ENCODE measurements at regions not wholly inside any gene's neighbourhood (a gene's known extent, or its start where the extent isn't known, plus 50 kb on each side); places are given as distances from the start of the nearest gene placed in this dataset.
"Not testable (repeated sequence)": the region's sequence is repeated elsewhere in the genome, so short reads cannot be mapped to it uniquely, and the experiment has no call there.

DNA sequence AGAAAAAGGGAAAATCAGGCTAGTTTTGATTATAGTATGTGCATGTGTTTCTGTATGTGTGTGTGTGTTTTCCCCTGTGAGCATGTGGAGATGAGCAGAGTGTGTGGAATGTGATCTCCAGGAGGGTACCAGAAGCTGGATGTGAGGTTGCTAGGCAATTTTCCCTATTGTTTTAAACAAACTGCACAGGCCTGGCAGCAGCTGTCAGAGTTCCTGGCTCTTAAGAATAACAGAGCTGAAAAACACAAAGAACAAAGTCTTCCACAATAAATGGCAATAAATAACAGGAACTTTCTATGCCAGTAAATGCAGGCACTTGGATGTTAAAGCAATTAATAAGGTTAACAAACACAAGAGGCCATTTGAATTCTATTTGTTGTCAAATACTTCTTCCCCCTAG, 344.6 kb upstream of the CTSO start:
- DNase-seq, result no peak

DNA sequence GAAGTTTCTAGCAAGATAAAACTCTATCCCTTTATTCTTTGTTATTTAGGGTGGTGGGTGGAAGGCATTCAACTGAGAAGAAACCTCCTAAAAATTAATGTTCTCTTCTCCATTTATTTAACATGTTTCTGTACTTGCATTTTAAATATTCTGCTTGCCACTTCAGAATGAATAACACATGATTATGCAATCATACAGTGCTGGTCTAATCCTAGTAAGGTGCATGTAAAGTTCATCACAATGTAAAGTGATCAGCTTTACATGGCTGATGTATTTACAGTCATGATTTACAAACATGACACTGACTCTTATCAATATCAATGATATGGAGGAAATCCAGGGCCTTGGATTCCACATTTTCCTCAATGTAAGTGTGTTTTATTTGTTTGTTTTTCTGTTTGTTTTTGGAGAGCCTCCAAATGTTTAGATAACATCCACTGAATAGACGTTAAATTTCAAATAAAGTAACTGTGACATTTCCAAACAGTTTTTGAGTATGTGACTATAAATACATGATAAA, 342.1 kb upstream of the CTSO start:
- no peak for DNase-seq

DNA sequence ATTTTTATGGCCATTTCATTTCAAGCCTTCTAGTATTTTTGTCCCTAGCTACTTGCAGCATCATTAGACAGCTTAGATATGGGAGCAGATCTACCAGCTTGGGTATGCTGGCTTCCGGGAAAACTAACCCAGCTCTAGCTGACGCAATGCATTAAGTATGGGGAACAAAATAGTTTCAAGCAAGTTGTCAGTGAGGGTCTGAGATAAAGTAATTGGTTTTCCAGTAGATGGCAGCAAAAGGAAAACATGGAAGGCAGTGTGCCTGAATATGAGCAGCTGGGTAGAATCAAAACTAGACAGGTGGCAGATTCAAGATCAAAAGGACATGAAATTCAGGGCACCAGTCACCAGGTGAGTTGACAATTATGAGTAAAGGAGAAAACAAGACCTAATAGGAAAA, 340.9 kb upstream of the CTSO start:
- peak in 1 of 5 experiments; percentile 0 for DNase-seq

DNA sequence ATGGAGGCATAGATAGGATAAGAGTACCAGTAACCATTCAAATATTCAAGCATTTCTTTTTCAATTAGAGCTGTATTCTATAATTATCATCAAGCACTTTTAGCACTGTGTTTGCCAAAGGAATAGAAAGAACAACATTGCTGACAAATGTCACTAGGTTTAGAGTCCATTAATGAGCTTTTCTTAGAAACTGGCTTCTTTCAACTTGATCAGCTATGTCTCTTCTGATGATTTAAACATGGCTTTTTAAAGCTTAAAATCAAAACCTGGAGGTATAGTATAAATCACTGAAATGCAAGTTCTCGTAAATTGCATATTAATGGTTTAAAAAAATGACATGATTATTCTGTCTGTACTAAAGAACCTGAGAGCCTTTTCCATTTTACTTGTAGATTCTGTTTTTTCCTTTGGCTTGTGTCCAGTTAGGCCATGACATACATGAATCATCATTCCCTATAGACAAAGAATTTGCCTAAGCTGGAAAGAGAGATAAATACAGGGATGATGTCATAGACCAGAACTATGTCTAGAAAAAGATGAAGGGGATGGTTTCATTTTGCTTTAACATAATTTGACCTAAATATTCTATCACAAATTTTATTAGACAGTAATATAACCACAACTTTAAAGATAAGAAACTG, 340.1 kb upstream of the CTSO start:
- DNase-seq, result no peak

DNA sequence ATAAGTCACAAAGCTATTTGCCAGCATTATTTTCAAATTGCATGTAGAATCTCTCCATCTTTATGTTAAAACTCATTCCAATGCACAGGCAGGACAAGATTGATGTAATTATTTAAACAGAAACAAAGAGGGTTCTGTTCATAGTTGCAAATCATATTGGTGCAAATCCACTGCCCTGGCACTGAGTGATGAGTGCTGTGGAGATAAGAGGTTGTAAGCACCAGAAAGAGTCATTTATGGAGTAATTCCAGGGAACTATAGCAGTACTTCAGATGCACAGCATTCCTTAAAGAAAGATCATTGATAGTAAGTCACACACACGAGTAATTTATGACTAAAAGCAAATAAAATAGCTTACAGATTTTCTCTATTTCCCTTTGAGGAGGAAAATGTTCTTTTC, 337.7 kb upstream of the CTSO start:
- DNase-seq, result no peak

DNA sequence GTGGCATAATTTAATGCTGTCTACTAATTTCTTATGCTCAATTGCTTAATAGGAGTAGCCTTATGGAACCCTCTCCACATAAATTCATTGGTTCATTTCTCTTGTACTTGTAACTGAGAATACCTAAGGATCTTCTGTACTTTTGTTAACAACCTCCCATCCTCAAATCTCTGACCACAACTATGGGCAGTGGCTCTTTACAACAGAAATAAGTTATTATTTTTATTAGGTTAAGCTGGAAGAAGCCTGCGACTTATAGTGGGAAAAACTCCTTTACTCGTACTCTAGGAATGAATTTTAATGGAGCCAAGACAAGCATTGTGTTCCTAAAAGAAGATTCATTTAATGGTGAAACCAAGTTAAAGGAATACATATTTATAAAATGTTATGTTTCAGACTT, 337.1 kb upstream of the CTSO start:
- DNase-seq, result no peak

DNA sequence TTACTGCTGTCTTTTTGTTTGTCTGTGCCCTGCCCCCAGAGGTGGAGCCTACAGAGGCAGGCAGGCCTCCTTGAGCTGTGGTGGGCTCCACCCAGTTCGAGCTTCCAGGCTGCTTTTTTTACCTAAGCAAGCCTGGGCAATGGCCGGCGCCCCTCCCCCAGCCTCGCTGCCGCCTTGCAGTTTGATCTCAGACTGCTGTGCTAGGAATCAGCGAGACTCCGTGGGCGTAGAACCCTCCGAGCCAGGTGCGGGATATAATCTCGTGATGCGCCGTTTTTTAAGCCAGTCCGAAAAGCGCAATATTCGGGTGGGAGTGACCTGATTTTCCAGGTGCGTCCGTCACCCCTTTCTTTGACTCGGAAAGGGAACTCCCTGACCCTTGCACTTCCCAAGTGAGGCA, 336.4 kb upstream of the CTSO start:
- not testable (repeated sequence) for DNase-seq

DNA sequence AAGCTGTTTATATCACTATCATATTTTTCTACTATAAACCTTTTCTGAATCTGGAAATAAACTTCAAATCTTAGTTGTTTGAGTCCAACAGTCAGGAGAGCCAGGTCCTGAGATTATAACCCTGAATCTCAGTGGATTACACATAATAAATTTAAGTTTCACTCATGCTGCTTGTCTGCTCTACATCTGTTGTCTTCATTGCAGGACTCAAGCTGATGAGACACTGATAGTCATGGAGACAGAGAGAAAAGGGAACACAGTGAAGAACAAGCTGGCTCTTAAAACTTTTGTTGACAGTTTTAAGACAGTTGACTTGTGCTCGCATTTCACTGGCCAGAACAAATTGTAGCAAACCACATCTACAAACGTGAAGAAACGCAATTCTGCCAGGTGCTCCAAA, 327.0 kb upstream of the CTSO start:
- no peak for DNase-seq

DNA sequence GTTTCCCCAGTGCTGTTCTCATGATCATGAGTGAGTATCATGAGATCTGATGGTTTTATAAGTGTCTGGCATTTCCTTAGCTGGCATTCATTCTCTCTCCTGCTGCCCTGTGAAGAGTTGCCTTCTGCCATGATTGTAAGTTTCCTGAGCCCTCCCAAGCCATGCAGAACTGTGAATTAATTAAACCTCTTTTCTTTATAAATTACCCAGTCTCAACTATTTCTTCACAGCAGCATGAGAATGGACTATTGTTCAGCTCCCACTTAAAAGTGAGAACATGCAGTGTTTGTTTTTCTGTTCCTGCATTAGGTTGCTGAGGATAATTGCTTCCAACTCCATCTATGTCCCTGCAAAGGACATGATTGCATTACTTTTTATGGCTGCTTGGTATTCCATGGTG, 311.7 kb upstream of the CTSO start:
- no peak for DNase-seq

DNA sequence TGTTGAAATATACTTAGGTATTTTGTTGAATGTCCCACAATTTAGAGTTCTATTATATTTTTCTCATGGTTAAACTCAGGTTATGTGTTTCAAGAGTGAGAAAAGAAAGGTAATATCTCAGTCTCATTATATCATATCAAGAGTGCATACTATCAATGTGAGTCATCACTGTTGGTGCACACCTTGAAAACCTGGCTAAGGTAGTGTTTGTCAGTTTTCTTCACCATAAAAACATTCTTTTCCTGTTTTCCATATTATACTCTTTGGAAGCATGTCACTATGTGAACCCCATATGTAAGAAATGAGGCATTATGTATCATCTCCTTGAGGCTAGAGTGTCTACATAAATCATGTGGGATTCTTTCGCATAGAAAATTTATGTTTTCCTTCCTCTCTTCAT, 307.6 kb upstream of the CTSO start:
- DNase-seq, result no peak

DNA sequence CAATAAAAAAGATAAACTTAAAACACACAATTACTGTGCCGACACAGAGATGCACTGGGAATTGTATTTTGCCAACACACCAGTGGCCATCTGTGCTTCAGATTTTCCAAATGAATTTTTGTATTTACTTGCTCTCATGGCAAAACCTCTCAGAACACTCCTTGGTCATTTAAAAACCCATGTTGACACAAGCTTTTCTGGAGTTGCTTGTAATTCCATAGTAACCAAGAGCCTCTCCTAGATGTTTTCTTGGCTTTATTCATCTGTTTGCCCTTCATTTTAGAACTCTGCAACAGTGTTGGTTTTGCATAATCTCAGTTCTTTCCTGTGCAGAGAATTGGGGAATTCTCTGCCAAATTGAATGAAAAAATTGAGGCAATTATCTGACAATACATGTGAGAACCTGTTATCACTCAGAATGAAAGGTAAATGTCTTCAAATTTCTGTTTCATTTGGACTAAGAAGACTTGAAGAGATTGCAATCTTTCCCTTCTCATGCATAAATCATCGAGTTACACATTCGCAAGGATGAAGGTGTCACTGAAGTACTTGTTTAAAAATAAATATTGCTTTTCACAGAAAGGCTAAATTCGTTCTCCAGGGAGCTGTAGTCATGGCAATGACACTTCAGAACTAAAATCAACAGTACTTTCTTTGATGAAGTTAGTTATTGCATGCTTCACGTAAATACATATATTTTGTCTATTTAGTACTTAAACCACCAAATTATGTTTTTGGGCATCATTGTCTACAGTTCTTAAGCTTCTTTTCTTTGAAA, 301.8 kb upstream of the CTSO start:
- no peak for DNase-seq

DNA sequence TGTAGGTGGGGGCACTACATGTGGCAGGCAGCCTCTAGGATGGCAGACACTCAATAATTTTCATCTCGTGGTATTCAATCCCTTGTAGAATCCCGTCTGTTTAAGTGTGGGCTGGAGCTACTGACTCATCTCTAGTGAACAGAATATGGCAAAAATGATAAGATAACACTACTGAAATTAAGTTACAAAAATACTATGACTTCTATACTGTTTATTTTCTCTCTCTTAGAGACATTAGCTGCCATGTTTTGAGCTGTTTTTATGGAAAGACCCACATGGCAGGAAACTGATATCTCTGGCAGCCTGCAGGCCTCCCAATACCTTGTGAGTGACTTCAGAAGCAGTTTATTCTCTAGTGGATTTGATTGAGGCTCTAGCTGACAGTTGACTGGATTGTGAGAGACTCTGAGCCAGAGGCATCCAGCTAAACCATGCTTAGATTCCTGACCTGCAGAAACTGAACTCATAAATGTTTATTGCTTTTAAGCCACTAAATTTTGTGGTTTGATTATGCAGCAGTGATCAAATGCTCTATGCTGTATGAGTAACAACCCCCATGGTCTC, 298.8 kb upstream of the CTSO start:
- no peak for DNase-seq

DNA sequence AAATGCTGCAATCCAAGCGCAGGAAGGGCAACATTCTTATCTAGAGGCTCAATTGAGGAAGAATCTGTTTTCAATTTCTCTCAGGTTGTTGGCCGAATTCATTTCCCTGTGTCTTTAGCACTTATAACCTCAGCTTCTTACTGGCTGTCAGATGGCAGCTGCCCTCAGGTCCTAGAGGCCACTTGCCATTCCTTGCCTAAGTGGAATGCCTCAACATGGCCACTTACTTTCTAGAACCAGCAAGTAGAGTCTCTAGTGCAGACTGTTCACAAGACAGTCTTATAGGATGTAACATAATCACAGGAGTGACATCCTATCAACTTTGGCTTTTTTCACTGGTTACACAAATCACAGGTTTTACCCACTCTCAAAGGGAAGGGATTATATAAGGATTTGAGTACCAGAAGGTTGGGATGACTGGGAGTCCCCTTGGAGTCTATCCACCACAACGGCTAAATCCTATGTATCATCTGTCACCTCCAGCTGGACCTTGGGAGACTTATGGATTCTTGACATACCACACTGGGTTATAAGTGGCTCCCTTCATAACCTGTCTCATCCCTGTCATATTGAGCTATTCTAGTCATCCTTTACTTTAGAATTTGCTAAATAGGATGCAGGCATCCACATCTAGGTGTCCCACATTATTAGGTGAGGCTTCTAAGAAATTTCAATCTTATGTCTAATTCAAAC, 297.9 kb upstream of the CTSO start:
- DNase-seq, result no peak

DNA sequence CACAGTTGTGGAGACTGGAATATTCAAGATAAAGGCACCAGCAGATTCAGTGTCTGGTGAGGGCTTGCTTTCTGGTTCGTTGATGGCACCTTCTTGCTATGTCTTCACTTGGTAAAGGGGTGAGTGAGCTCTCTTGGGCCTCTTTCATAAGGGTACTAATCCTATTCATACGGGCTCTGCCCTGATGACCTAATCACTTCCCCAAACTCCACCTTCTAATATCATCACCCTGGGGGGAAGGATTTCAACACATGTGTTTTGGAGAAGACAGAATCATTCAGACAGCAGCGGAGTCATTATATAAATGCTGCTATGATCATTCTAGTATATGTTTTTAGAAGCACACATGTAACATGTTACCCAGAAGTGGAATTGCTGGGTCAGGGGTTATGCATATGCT, 295.3 kb upstream of the CTSO start:
- DNase-seq, result no peak

DNA sequence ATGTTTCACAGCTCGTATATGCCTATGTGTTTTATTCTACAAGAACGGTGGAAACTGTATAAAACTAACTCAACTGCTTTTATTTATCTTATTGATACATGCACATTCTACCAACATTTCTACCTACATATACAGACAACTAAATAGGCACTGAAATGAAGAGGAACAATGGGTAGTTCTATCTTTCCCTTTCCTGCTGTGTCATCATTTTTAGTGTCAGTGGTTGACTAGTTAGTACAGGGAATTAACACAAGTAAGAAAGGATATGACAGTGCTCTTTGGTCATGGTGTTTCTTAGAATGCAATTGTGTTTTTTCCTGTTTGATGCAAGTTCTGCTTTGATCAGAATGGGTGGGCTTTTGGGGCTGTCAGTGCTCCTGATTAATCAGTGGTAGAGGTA, 293.8 kb upstream of the CTSO start:
- DNase-seq, result no peak

DNA sequence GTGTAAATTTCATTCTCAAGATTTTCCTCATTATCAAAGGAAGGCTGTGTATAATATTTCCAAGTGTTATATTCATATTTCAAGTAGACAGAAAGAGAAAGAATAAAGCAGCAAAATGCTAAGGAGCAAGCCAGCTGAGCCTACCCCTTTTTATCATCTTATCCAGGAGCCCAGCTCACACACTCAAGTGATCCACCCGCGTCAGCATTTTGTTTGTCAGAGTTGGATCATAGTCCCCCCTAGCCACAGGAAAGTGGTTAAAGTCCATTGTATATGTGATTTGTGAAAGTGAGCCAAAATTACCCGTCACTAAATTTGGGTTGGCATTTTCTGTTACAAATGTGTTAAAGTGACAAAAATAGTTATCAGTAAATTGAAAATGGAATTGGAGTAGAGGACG, 289.3 kb upstream of the CTSO start:
- no peak for DNase-seq

DNA sequence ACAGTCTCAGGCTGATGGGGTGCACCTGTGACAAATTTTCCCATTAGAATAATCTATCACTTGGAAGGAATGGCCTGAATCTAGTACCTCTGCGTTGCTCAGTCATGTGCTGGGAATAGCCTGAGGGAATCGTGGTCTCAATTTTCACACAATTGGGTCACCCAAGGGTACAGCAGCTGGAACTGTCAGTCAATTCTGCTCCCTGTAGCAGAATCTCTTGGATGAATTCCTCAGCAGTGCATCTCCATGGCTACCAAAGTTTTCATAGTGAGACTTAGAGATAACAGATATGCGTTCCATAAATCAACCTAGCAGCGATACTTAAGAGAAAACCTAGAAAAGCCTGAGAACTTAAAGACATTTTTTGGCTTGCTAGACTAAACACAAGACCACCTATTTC, 288.7 kb upstream of the CTSO start:
- no peak for DNase-seq

DNA sequence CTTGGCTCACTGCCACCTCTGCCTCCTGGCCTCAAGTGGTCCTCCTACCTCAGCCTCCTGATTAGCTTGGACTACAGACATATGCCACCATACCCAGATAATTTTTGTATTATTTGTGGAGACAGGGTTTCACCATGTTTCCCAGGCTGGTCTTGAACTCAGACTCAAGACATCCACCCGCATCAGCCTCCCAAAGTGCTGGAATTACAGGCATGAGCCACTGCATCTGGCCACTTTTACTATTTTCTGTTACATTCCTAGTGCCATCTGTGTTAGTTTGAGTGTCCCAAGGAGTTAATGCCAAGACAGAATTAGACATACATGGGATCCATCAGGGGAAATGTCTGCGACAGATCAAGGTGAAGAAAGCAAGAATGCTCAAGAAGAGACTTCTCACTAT, 288.2 kb upstream of the CTSO start:
- no peak for DNase-seq

DNA sequence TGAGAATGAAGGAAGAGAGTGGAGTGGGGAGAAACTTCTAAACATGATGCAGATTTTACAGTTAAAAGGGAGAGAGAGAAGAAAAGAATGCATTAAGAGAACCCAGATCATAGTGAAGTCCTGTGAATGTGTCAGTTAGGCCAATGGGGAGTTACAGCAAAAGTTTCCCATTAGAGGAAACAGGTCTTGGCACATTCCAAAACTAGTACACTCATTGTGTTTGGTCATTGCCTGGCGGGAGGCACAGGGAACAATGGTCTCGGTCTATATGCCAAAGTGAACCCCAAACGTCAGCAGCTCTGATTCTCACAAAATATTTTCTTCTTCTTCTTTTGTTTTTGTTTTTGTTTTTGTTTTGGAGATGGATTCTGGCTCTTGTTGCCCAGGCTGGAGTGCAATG, 284.5 kb upstream of the CTSO start:
- no peak for DNase-seq

DNA sequence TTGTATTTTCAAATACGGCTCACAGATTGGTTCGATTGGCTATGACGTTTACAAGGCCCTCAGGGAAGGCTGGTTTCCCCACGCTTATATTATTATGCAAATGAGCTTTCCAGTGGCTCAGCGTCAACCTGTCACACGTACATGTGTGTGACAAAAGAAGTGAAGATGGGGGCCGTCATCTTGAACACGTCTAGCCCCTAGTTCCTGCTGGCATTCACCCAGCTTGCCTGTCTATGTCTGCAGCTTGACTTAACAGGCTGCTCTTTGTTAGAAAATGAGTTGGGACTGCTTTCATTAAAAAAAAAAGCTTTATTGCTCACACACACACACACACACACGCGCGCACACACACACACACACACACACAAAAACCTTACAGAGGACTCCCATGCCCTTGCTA, 283.6 kb upstream of the CTSO start:
- DNase-seq, result no peak

DNA sequence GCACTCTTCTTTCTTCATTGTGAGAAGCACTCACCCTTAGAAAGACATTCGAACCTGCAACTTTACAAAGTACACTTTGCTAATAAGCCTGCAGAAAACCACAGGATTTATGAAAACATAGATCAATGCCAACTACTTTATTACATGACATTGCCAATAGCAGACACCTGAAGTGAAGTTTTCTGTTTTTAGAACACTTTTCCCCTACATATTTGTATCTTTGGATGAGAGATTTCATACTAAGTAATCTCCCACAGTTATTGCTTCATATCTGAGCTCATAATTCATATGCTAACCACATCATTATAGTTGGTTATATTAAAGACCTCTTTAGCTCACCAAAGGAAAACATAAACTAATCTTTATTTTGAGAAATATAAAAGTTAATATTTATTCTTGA, 276.5 kb upstream of the CTSO start:
- no peak for DNase-seq

DNA sequence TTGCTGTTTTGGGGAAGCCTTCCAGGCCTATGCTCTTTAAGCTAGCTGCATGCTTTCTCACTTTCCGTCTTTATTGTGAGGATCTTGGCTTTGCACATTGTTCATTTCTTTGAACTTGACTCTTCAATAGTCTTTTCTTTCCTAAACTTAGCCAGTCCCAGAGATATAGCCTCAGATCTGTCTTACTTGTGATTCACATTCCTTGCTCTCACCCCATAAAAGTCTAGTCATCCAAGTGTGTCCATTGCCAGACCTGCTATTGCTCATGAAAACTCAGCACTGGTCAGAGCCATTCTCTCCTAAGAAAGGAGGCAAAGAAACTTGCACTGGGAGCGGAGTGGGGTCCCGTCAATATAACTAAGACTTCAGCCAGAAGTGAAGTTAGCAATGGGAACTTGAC, 275.0 kb upstream of the CTSO start:
- no peak for DNase-seq

DNA sequence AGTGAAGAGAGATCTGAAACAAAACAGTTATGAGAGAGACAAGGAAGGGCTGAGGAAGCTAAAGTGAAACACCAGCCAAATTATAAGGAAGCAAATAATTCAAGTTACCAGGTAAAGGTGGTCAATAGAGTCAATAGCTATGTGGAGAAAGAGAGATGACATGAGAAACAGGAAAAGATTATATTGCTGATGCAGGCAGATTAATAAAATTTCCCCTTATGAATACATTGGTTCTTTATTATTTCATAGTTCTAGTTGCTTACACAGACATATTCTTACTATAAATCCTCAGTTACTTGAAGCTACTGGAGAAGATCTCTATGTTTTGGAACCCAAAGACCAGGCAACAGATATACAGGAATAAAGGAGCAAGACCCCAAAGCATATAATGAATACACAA, 273.7 kb upstream of the CTSO start:
- DNase-seq, result no peak

DNA sequence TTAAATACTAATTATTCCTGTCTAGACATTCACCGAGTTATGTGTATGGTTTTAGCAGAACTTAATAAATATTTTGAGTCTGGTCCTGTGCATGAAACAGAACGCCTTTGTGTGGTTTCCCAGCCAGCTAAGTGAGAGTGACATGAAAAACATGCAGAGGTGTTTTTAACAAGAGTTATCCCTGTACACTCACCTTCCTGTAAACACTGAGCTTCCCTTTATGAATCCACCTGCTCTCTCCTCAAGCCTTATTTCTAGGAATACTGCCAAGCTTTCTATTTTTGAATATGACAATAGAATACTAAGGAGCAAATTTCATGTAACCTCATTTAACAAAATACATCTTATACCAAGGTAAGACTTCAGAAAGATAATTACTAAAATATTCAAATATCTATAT, 270.3 kb upstream of the CTSO start:
- DNase-seq, result no peak
